IMR-90 (cell line): ENCODE measurements at regions not wholly inside any gene's neighbourhood (a gene's known extent, or its start where the extent isn't known, plus 50 kb on each side); places are given as distances from the start of the nearest gene placed in this dataset.

Source experiments
- ATAC-seq: fragments of 200-7000 bp; cut with Tn5 transposase; 2 replicates; pipeline ENCODE4 v1.9.1; 2020; ENCODE audit warnings: low read depth, mild to moderate bottlenecking, moderate library complexity
- BruUV-seq: library from RNA; stranded (reverse); fragments of 400-500 nt; replicated peaks from 2 replicates; lab custom pipeline; 2021; lab: Mats Ljungman, UMichigan
- CTCF ChIA-PET: fragments of 300-600 bp; formaldehyde crosslinking; extraction: SDS; loops from one replicate; lab custom pipeline; 2021; ENCODE audit warnings: antibody characterized with exemption; lab: Yijun Ruan, JAX
- POLR2A ChIA-PET: fragments of 300-600 bp; sonication (Branson Sonifier 250); formaldehyde crosslinking; loops from one replicate; lab custom pipeline; 2022; ENCODE audit warnings: antibody characterized with exemption; ENCODE audit not compliant: unreplicated experiment; lab: Charles Lee
- DNase-seq: peaks from one replicate; pipeline ENCODE4 v3.0.0; 2013
- H2AFZ ChIP-seq: replicated peaks from 2 replicates; pipeline ENCODE3; 2013; ENCODE audit warnings: low read length, mild to moderate bottlenecking; ENCODE audit not compliant: poor library complexity
- H2AK5ac ChIP-seq: 2 replicates; pipeline ENCODE4 v1.6.1; 2013; ENCODE audit warnings: low read depth, low read length, inconsistent platforms
- H2AK9ac ChIP-seq: replicated peaks from 2 replicates; pipeline ENCODE3; 2013; ENCODE audit warnings: mild to moderate bottlenecking, low read depth, low read length, moderate library complexity; ENCODE audit not compliant: poor library complexity
- H2BK120ac ChIP-seq: 2 replicates; pipeline ENCODE4 v1.6.1; 2013; ENCODE audit warnings: low read depth, low read length, inconsistent platforms
- H2BK15ac ChIP-seq: 3 replicates; pipeline ENCODE4 v1.6.1; 2013; ENCODE audit warnings: low read depth, low read length, inconsistent platforms
- H2BK20ac ChIP-seq: 2 replicates; pipeline ENCODE4 v1.6.1; 2013; ENCODE audit warnings: low read depth, mild to moderate bottlenecking, inconsistent platforms, low read length, moderate library complexity
- H2BK5ac ChIP-seq: 2 replicates; pipeline ENCODE4 v1.6.1; 2013; ENCODE audit warnings: mild to moderate bottlenecking, low read depth, low read length, inconsistent platforms; ENCODE audit not compliant: poor library complexity, severe bottlenecking
- H3K14ac ChIP-seq: replicated peaks from 2 replicates; pipeline ENCODE4 v1.6.1; 2013; ENCODE audit warnings: low read depth, low read length, inconsistent platforms
- H3K18ac ChIP-seq: 2 replicates; pipeline ENCODE4 v1.6.1; 2013; ENCODE audit warnings: low read depth, low read length, control low read depth
- H3K23ac ChIP-seq: 2 replicates; pipeline ENCODE4 v1.6.1; 2013; ENCODE audit warnings: low read depth, low read length, inconsistent platforms
- H3K27ac ChIP-seq: 2 replicates; pipeline ENCODE4 v1.5.1; 2013; ENCODE audit warnings: mild to moderate bottlenecking, control low read depth, low read length; ENCODE audit not compliant: insufficient read depth
- H3K27me3 ChIP-seq: 2 replicates; pipeline ENCODE4 v1.6.1; 2013; ENCODE audit warnings: low read length; ENCODE audit not compliant: control insufficient read depth, insufficient read depth
- H3K36me3 ChIP-seq: 2 replicates; pipeline ENCODE4 v1.6.1; 2013; ENCODE audit warnings: low read length, mixed read lengths; ENCODE audit not compliant: control insufficient read depth, insufficient read depth
- H3K4ac ChIP-seq: 2 replicates; pipeline ENCODE4 v1.6.1; 2013; ENCODE audit warnings: low read depth, low read length, inconsistent platforms
- H3K4me1 ChIP-seq: 2 replicates; pipeline ENCODE4 v1.6.1; 2013; ENCODE audit warnings: low read length, mixed read lengths; ENCODE audit not compliant: control insufficient read depth, insufficient read depth
- H3K4me2 ChIP-seq: 2 replicates; pipeline ENCODE4 v1.6.1; 2013; ENCODE audit warnings: low read depth, mild to moderate bottlenecking, control low read depth, low read length, moderate library complexity
- H3K4me3 ChIP-seq: 2 replicates; pipeline ENCODE4 v1.5.1; 2013; ENCODE audit warnings: low read depth, mild to moderate bottlenecking, control low read depth, low read length, moderate library complexity; ENCODE audit not compliant: insufficient read depth
- H3K56ac ChIP-seq: 2 replicates; pipeline ENCODE4 v1.6.1; 2013; ENCODE audit warnings: low read length, inconsistent platforms; ENCODE audit not compliant: insufficient read depth; ENCODE audit errors: extremely low read depth
- H3K79me1 ChIP-seq, 2 experiments: 2 replicates each; pipeline ENCODE4 v1.6.1; 2013; ENCODE audit warnings: low read length in 2 of 2, inconsistent platforms in 1 of 2, low read depth in 1 of 2
- H3K9ac ChIP-seq: 2 replicates; pipeline ENCODE4 v1.6.1; 2013; ENCODE audit warnings: low read depth, low read length, control low read depth
- H3K9me1 ChIP-seq: 2 replicates; pipeline ENCODE4 v1.6.1; 2013; ENCODE audit warnings: low read length, inconsistent platforms; ENCODE audit not compliant: insufficient read depth
- H3K9me3 ChIP-seq: 2 replicates; pipeline ENCODE4 v1.6.1; 2013; ENCODE audit warnings: low read length; ENCODE audit not compliant: control insufficient read depth, insufficient read depth
- H4K20me1 ChIP-seq: 2 replicates; pipeline ENCODE4 v1.6.1; 2013; ENCODE audit warnings: low read length, inconsistent platforms; ENCODE audit not compliant: insufficient read depth
- H4K5ac ChIP-seq: 2 replicates; pipeline ENCODE4 v1.6.1; 2013; ENCODE audit warnings: mild to moderate bottlenecking, low read depth, low read length, control low read depth
- H4K8ac ChIP-seq, 2 experiments: 2 replicates each; pipeline ENCODE4 v1.6.1; 2013; ENCODE audit warnings: low read depth in 2 of 2, low read length in 2 of 2, control low read depth in 1 of 2, inconsistent platforms in 1 of 2
- H4K91ac ChIP-seq: 2 replicates; pipeline ENCODE4 v1.6.1; 2013; ENCODE audit warnings: low read depth, low read length, inconsistent platforms; ENCODE audit not compliant: insufficient read depth
- BHLHE40 ChIP-seq: fragments of 150-350 bp; IDR thresholded peaks from 2 replicates; pipeline ENCODE4 v1.6.1; 2016; ENCODE audit warnings: mild to moderate bottlenecking, low read depth, low read length
- CEBPB ChIP-seq: IDR thresholded peaks from 2 replicates; pipeline ENCODE4 v1.6.1; 2012; ENCODE audit warnings: low read depth, low read length, improper control_type of control experiment
- CHD1 ChIP-seq: IDR thresholded peaks from 2 replicates; pipeline ENCODE4 v1.6.1; 2012; ENCODE audit warnings: low read depth, low read length, improper control_type of control experiment
- CTCF ChIP-seq: conservative IDR thresholded peaks from 2 replicates; pipeline ENCODE4 v1.5.1; 2012; ENCODE audit warnings: mild to moderate bottlenecking, low read depth, low read length, improper control_type of control experiment
- MAFK ChIP-seq: IDR thresholded peaks from 2 replicates; pipeline ENCODE4 v1.6.1; 2012; ENCODE audit warnings: low read depth, low read length, improper control_type of control experiment
- RAD21 ChIP-seq: IDR thresholded peaks from 2 replicates; pipeline ENCODE4 v1.6.1; 2012; ENCODE audit warnings: low read length, improper control_type of control experiment
- WGBS, 2 experiments: methylation state at CpG; one replicate each; pipeline versions ENCODE4 v1.1.5 to v1.1.7; 2013; ENCODE audit warnings: missing lambda C conversion rate in 2 of 2; ENCODE audit not compliant: insufficient read length in 1 of 2; ENCODE audit errors: extremely low coverage in 2 of 2; 5-methylcytosine and 5-hydroxymethylcytosine counted together
- dilution Hi-C: fragments of 300-500 bp; cut with HindIII; formaldehyde crosslinking; loops from one replicate; pipeline ENCODE4 v1.14.3; 2018; ENCODE audit warnings: low sequenced_read_pairs; ENCODE audit not compliant: unreplicated experiment
- in situ Hi-C: fragments of 300-500 bp; cut with MboI; formaldehyde crosslinking; loops from 3 replicates; pipeline ENCODE4 v1.14.3; 2019; ENCODE audit warnings: low sequenced_read_pairs, inconsistent platforms, mixed read lengths
- intact Hi-C: fragments of 100-400 bp; cut with micrococcal nuclease; formaldehyde crosslinking; loops from 2 replicates; pipeline ENCODE4 v1.10.0; 2022
- TF ChIP-seq, protein P1 (sequence below): fragments of 150-350 bp; IDR thresholded peaks from 2 replicates; pipeline ENCODE4 v1.6.1; 2016; ENCODE audit warnings: low read depth, mild to moderate bottlenecking, low read length, moderate library complexity, borderline replicate concordance
- TF ChIP-seq, protein P2 (sequence below): fragments of 150-350 bp; IDR thresholded peaks from 2 replicates; pipeline ENCODE4 v1.6.1; 2017; ENCODE audit warnings: mild to moderate bottlenecking, antibody characterized with exemption, low read length, low read depth

DNA sequence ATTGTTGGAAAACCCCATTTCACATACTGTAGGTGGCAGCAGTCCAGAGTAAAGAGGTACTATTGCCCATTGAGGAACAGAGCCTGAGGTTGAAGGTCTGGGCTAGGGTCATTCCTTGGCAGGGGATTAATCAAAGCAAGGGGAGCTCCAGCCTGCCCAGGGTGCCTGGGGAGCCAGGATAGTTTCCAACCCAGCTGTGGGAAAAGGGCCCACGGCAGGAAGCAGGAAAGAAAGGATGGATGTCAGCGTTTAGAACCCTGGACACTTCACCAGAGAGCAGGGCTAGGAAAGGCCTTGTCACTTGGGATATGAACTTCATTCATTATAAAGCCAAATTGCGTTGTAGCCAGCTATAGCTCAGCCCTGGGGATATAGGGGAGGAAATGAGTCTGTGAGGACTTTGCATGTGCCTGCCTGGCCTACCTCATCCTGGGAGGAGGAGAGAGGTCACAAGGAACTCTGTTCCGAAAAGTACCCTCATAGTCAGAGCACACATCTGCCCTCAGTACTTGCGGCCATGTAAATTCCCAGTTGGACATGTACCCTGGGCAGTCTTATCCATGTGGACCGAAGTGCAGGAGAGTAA lies 140.2 kb upstream of the COPS8 start:
- no peak overlapping the region for H3K14ac ChIP-seq
- no peak overlapping the region for H4K91ac ChIP-seq
- no peak overlapping the region; the same call in 1 of the 2 replicates for H3K56ac ChIP-seq
- ChIA-PET POLR2A (no interaction called here), CTCF (no interaction called here)
- dilution Hi-C loops: no loop called here
- TF ChIP-seq MAFK (no peak), RAD21 (no peak), CHD1 (no peak), BHLHE40 (no peak), CEBPB (no peak), CTCF (no peak)
- TF ChIP-seq, protein P1, sequence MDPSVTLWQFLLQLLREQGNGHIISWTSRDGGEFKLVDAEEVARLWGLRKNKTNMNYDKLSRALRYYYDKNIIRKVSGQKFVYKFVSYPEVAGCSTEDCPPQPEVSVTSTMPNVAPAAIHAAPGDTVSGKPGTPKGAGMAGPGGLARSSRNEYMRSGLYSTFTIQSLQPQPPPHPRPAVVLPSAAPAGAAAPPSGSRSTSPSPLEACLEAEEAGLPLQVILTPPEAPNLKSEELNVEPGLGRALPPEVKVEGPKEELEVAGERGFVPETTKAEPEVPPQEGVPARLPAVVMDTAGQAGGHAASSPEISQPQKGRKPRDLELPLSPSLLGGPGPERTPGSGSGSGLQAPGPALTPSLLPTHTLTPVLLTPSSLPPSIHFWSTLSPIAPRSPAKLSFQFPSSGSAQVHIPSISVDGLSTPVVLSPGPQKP: no peak
- TF ChIP-seq, protein P2, sequence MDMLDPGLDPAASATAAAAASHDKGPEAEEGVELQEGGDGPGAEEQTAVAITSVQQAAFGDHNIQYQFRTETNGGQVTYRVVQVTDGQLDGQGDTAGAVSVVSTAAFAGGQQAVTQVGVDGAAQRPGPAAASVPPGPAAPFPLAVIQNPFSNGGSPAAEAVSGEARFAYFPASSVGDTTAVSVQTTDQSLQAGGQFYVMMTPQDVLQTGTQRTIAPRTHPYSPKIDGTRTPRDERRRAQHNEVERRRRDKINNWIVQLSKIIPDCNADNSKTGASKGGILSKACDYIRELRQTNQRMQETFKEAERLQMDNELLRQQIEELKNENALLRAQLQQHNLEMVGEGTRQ: no peak
- H4K5ac ChIP-seq: no peak overlapping the region
- no peaks in the 10 kb centered on the region for H3K79me1 ChIP-seq
- H3K23ac ChIP-seq: no peak overlapping the region
- ATAC-seq (no peak), DNase-seq (no peak)
- H3K4ac ChIP-seq: no peak overlapping the region
- no peak overlapping the region for H2AFZ ChIP-seq
- no peak overlapping the region for H3K18ac ChIP-seq
- no peak overlapping the region for H2AK5ac ChIP-seq
- no peak overlapping the region for H2BK15ac ChIP-seq
- no peaks in the 10 kb centered on the region for H3K9me1 ChIP-seq
- no peak overlapping the region for H2BK120ac ChIP-seq
- no peak overlapping the region for H2AK9ac ChIP-seq
- WGBS, 2 experiments: no CpG with 5 or more reads among the region's 6 CpGs
- intact Hi-C loops: no loop called here
- BruUV-seq: no TSS peak
- H3K36me3 ChIP-seq: no peaks in the 10 kb centered on the region
- no peak overlapping the region for H3K4me2 ChIP-seq
- no peaks in the 10 kb centered on the region for H3K9me3 ChIP-seq
- H2BK5ac ChIP-seq: no peak overlapping the region
- H4K20me1 ChIP-seq: no peaks in the 10 kb centered on the region
- H2BK20ac ChIP-seq: no peak overlapping the region
- H3K27ac ChIP-seq: no peak overlapping the region
- no peaks in the 10 kb centered on the region for H3K4me1 ChIP-seq
- H4K8ac ChIP-seq: no peak overlapping the region
- H3K4me3 ChIP-seq: no peak overlapping the region
- in situ Hi-C loops: no loop called here
- H3K27me3 ChIP-seq: peaks cover 9% of the 10 kb centered on the region
- no peak overlapping the region for H3K9ac ChIP-seq
